WTC11 (cell line): ENCODE measurements at regions not wholly inside any gene's neighbourhood (a gene's known extent, or its start where the extent isn't known, plus 50 kb on each side); places are given as distances from the start of the nearest gene placed in this dataset.

ENCODE experiments used
- ATAC-seq: fragments of 200-7000 bp; cut with Tn5 transposase; 2 replicates; pipeline ENCODE4 v1.10.0; 2021; ENCODE audit warnings: mild to moderate bottlenecking, moderate library complexity
- CTCF ChIA-PET: fragments of 300-600 bp; sonication (Branson Sonifier 250); formaldehyde crosslinking; loops from one replicate; lab custom pipeline; 2021; ENCODE audit warnings: antibody characterized with exemption; lab: Charles Lee
- POLR2A ChIA-PET: fragments of 350-600 bp; sonication (Branson Sonifier 250); formaldehyde crosslinking; loops from one replicate; lab custom pipeline; 2021; ENCODE audit warnings: antibody characterized with exemption; lab: Charles Lee
- DNase-seq: peaks from one replicate; pipeline ENCODE4 v3.0.0; 2021; ENCODE audit warnings: low spot score
- H3K27ac Mint-ChIP-seq: 2 replicates; pipeline ENCODE4 v1.8.0; 2021; ENCODE audit warnings: mixed read lengths
- H3K27me3 Mint-ChIP-seq: 2 replicates; pipeline ENCODE4 v1.8.0; 2021; ENCODE audit warnings: low read depth, mild to moderate bottlenecking, moderate library complexity, mixed read lengths
- H3K36me3 Mint-ChIP-seq: 2 replicates; pipeline ENCODE4 v1.8.0; 2021; ENCODE audit warnings: mixed read lengths
- H3K4me1 Mint-ChIP-seq: 2 replicates; pipeline ENCODE4 v1.8.0; 2022; ENCODE audit warnings: mixed read lengths
- H3K4me3 Mint-ChIP-seq: 2 replicates; pipeline ENCODE4 v1.8.0; 2021; ENCODE audit warnings: mild to moderate bottlenecking, moderate library complexity, mixed read lengths
- H3K9me3 Mint-ChIP-seq: 2 replicates; pipeline ENCODE4 v1.8.0; 2021; ENCODE audit warnings: mixed read lengths
- CBFB ChIP-seq: sonication (generic); formaldehyde crosslinking; IDR thresholded peaks from 2 replicates; pipeline ENCODE4 v1.8.1; 2022; ENCODE audit warnings: mild to moderate bottlenecking, low read depth, missing genetic modification reagents
- CDX4 ChIP-seq: fragments of 250-450 bp; sonication (Bioruptor Pico); IDR thresholded peaks from 2 replicates; pipeline ENCODE4 v1.9.0; 2021; ENCODE audit warnings: moderate library complexity, mild to moderate bottlenecking, inconsistent platforms, borderline replicate concordance
- E2F1 ChIP-seq: sonication (generic); formaldehyde crosslinking; IDR thresholded peaks from 2 replicates; pipeline ENCODE4 v1.8.0; 2022; ENCODE audit warnings: mild to moderate bottlenecking, missing genetic modification reagents
- ESRRA ChIP-seq: sonication (generic); formaldehyde crosslinking; IDR thresholded peaks from 2 replicates; pipeline ENCODE4 v1.8.1; 2022; ENCODE audit warnings: mild to moderate bottlenecking, missing genetic modification reagents, borderline replicate concordance
- ETV6 ChIP-seq: sonication (generic); formaldehyde crosslinking; IDR thresholded peaks from 2 replicates; pipeline ENCODE4 v1.8.1; 2022; ENCODE audit warnings: mild to moderate bottlenecking, missing genetic modification reagents
- FOXJ3 ChIP-seq: sonication (generic); formaldehyde crosslinking; IDR thresholded peaks from 2 replicates; pipeline ENCODE4 v1.9.0; 2021; ENCODE audit warnings: missing genetic modification reagents, mild to moderate bottlenecking, borderline replicate concordance
- IRF2 ChIP-seq: sonication (generic); formaldehyde crosslinking; IDR thresholded peaks from 2 replicates; pipeline ENCODE4 v1.8.0; 2022; ENCODE audit warnings: low read depth, missing genetic modification reagents, borderline replicate concordance
- MXD4 ChIP-seq: fragments of 250-450 bp; sonication (Bioruptor Pico); IDR thresholded peaks from 2 replicates; pipeline ENCODE4 v1.8.0; 2021; ENCODE audit warnings: mild to moderate bottlenecking, moderate library complexity, borderline replicate concordance
- NFE2L1 ChIP-seq: sonication (generic); formaldehyde crosslinking; IDR thresholded peaks from 2 replicates; pipeline ENCODE4 v1.8.1; 2023; ENCODE audit warnings: missing genetic modification reagents
- NR1H2 ChIP-seq: sonication (generic); formaldehyde crosslinking; IDR thresholded peaks from 2 replicates; pipeline ENCODE4 v1.9.0; 2021; ENCODE audit warnings: mild to moderate bottlenecking, moderate library complexity, missing genetic modification reagents
- NR2C2 ChIP-seq: sonication (generic); formaldehyde crosslinking; IDR thresholded peaks from 2 replicates; pipeline ENCODE4 v1.8.0; 2022; ENCODE audit warnings: mild to moderate bottlenecking, missing genetic modification reagents
- OVOL2 ChIP-seq: fragments of 250-450 bp; sonication (Bioruptor Pico); IDR thresholded peaks from 2 replicates; pipeline ENCODE4 v1.9.0; 2021; ENCODE audit warnings: mild to moderate bottlenecking, borderline replicate concordance
- PRDM15 ChIP-seq: sonication (generic); formaldehyde crosslinking; IDR thresholded peaks from 2 replicates; pipeline ENCODE4 v1.8.0; 2022; ENCODE audit warnings: missing genetic modification reagents
- PRRX2 ChIP-seq: fragments of 250-450 bp; sonication (Bioruptor Pico); IDR thresholded peaks from 2 replicates; pipeline ENCODE4 v1.8.0; 2021; ENCODE audit warnings: mild to moderate bottlenecking
- SMAD4 ChIP-seq: sonication (generic); formaldehyde crosslinking; IDR thresholded peaks from 2 replicates; pipeline ENCODE4 v1.8.0; 2022; ENCODE audit warnings: mild to moderate bottlenecking, missing genetic modification reagents
- TCF7 ChIP-seq: sonication (generic); formaldehyde crosslinking; IDR thresholded peaks from 2 replicates; pipeline ENCODE4 v1.8.0; 2022; ENCODE audit warnings: mild to moderate bottlenecking, low read depth, missing genetic modification reagents, moderate library complexity
- TEAD1 ChIP-seq: sonication (generic); formaldehyde crosslinking; IDR thresholded peaks from 2 replicates; pipeline ENCODE4 v1.8.0; 2022; ENCODE audit warnings: mild to moderate bottlenecking, missing genetic modification reagents
- USF2 ChIP-seq: sonication (generic); formaldehyde crosslinking; IDR thresholded peaks from 2 replicates; pipeline ENCODE4 v1.8.1; 2023; ENCODE audit warnings: mild to moderate bottlenecking, missing genetic modification reagents, moderate library complexity
- ZNF121 ChIP-seq: sonication (generic); formaldehyde crosslinking; IDR thresholded peaks from 2 replicates; pipeline ENCODE4 v1.8.0; 2023; ENCODE audit warnings: missing genetic modification reagents
- ZNF138 ChIP-seq: sonication (generic); formaldehyde crosslinking; conservative IDR thresholded peaks from 2 replicates; pipeline ENCODE4 v1.8.1; 2022; ENCODE audit warnings: mild to moderate bottlenecking, moderate library complexity, missing genetic modification reagents
- ZNF232 ChIP-seq: sonication (generic); formaldehyde crosslinking; IDR thresholded peaks from 2 replicates; pipeline ENCODE4 v1.8.0; 2022; ENCODE audit warnings: mild to moderate bottlenecking, missing genetic modification reagents
- ZNF263 ChIP-seq: sonication (generic); formaldehyde crosslinking; IDR thresholded peaks from 2 replicates; pipeline ENCODE4 v1.8.1; 2022; ENCODE audit warnings: low read depth, mild to moderate bottlenecking, moderate library complexity, missing genetic modification reagents
- ZNF317 ChIP-seq: sonication (generic); formaldehyde crosslinking; IDR thresholded peaks from 2 replicates; pipeline ENCODE4 v1.8.1; 2023; ENCODE audit warnings: low read depth, mild to moderate bottlenecking, moderate library complexity, missing genetic modification reagents, borderline replicate concordance
- ZNF416 ChIP-seq: fragments of 250-450 bp; sonication (Bioruptor Pico); IDR thresholded peaks from 2 replicates; pipeline ENCODE4 v1.9.0; 2021; ENCODE audit warnings: mild to moderate bottlenecking, inconsistent platforms
- ZNF512 ChIP-seq: sonication (generic); formaldehyde crosslinking; IDR thresholded peaks from 2 replicates; pipeline ENCODE4 v1.8.1; 2022; ENCODE audit warnings: missing genetic modification reagents, borderline replicate concordance
- ZNF671 ChIP-seq: fragments of 250-450 bp; sonication (Bioruptor Pico); IDR thresholded peaks from 2 replicates; pipeline ENCODE4 v1.8.0; 2021; ENCODE audit warnings: mild to moderate bottlenecking
- TF ChIP-seq, protein P1 (sequence below): sonication (generic); formaldehyde crosslinking; IDR thresholded peaks from 2 replicates; pipeline ENCODE4 v1.8.1; 2023; ENCODE audit warnings: mild to moderate bottlenecking, missing genetic modification reagents

- TF ChIP-seq TEAD1 (CRISPR knock-in tag) (no peak), ZNF671 (CRISPR knock-in tag) (no peak), NFE2L1 (CRISPR knock-in tag) (no peak), CDX4 (CRISPR knock-in tag) (no peak)
Observed at GRCh38 chr2:52222128-52222527, 1190.2 kb upstream of the NRXN1 start (continued).

GRCh38 chr2:52220393-52220792, 1188.5 kb upstream of the NRXN1 start:
- ChIA-PET POLR2A (no interaction called here), CTCF (no interaction called here)
- peaks cover 8% of the 10 kb centered on the region for H3K9me3 Mint-ChIP-seq
- H3K27me3 Mint-ChIP-seq, result no peaks in the 10 kb centered on the region
- no peak overlapping the region for H3K4me3 Mint-ChIP-seq
- no peak overlapping the region for H3K27ac Mint-ChIP-seq
- H3K36me3 Mint-ChIP-seq, result no peaks in the 10 kb centered on the region
- ATAC-seq (no peak), DNase-seq (no peak)
- TF ChIP-seq ZNF416 (no peak), MXD4 (CRISPR knock-in tag) (no peak), ZNF138 (CRISPR knock-in tag) (no peak), ZNF232 (CRISPR knock-in tag) (no peak), USF2 (CRISPR knock-in tag) (no peak), ZNF121 (CRISPR knock-in tag) (no peak), ESRRA (CRISPR knock-in tag) (no peak), ZNF512 (no peak), ZNF317 (no peak), PRRX2 (CRISPR knock-in tag) (no peak), OVOL2 (CRISPR knock-in tag) (no peak), FOXJ3 (CRISPR knock-in tag) (no peak), TEAD1 (CRISPR knock-in tag) (no peak), NR1H2 (CRISPR knock-in tag) (no peak)
- no peaks in the 10 kb centered on the region for H3K4me1 Mint-ChIP-seq

GRCh38 chr2:52210611-52211010, 1178.7 kb upstream of the NRXN1 start:
- no peaks in the 10 kb centered on the region for H3K9me3 Mint-ChIP-seq
- no peaks in the 10 kb centered on the region for H3K36me3 Mint-ChIP-seq
- no peak overlapping the region for H3K27ac Mint-ChIP-seq
- ATAC-seq, result no peak
- ChIA-PET POLR2A (no interaction called here), CTCF (no interaction called here)
- no peaks in the 10 kb centered on the region for H3K27me3 Mint-ChIP-seq
- no peak for DNase-seq
- no peak overlapping the region for H3K4me3 Mint-ChIP-seq
- no peaks in the 10 kb centered on the region for H3K4me1 Mint-ChIP-seq
- TF ChIP-seq ESRRA (CRISPR knock-in tag) (no peak), SMAD4 (CRISPR knock-in tag) (no peak), IRF2 (CRISPR knock-in tag) (no peak), NR2C2 (CRISPR knock-in tag) (no peak), PRDM15 (CRISPR knock-in tag) (no peak), ETV6 (CRISPR knock-in tag) (no peak), CBFB (CRISPR knock-in tag) (no peak), ZNF263 (CRISPR knock-in tag) (no peak), E2F1 (CRISPR knock-in tag) (no peak), TCF7 (CRISPR knock-in tag) (no peak)
- TF ChIP-seq, protein P1, sequence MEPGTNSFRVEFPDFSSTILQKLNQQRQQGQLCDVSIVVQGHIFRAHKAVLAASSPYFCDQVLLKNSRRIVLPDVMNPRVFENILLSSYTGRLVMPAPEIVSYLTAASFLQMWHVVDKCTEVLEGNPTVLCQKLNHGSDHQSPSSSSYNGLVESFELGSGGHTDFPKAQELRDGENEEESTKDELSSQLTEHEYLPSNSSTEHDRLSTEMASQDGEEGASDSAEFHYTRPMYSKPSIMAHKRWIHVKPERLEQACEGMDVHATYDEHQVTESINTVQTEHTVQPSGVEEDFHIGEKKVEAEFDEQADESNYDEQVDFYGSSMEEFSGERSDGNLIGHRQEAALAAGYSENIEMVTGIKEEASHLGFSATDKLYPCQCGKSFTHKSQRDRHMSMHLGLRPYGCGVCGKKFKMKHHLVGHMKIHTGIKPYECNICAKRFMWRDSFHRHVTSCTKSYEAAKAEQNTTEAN (CRISPR knock-in tag), result no peak
